ENCODE measurements at regions not wholly inside any gene's neighbourhood (a gene's known extent, or its start where the extent isn't known, plus 50 kb on each side); places are given as distances from the start of the nearest gene placed in this dataset.

DNA sequence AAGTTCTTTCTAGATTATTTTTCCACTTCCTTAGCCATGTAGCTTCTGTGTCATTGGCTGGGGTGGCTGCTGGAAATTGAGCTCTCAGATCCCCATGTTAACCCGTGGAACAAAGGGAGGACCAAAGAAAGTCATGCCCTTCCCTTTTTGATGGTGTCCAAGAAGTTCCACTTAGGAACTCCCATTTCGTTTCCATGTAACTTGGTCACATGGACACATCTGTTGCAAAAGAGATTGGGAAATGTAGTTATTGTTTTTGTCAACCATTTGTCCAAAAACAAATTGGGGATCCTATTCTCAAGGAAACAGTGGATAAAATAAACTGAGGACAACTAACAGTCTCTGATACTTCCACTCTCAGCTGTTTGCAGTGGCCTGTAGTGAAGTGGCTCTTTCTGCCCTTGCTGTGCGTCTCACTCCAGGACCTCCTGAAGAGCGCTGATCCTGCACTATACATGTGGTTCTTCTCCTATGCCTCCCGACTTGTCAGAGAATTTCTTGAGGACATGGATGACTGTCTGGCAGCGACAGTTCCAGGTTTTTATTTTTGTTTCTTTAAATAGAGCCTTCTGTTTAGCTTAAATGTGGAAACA, 125.3 kb upstream of the LNX1 start:
- TF ChIP-seq, protein P1, sequence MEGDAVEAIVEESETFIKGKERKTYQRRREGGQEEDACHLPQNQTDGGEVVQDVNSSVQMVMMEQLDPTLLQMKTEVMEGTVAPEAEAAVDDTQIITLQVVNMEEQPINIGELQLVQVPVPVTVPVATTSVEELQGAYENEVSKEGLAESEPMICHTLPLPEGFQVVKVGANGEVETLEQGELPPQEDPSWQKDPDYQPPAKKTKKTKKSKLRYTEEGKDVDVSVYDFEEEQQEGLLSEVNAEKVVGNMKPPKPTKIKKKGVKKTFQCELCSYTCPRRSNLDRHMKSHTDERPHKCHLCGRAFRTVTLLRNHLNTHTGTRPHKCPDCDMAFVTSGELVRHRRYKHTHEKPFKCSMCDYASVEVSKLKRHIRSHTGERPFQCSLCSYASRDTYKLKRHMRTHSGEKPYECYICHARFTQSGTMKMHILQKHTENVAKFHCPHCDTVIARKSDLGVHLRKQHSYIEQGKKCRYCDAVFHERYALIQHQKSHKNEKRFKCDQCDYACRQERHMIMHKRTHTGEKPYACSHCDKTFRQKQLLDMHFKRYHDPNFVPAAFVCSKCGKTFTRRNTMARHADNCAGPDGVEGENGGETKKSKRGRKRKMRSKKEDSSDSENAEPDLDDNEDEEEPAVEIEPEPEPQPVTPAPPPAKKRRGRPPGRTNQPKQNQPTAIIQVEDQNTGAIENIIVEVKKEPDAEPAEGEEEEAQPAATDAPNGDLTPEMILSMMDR (IDR thresholded peaks at IDR 0.05): no peak
- no peak for TF ChIP-seq POLR2A (IDR thresholded peaks at IDR 0.05)
